IMR-90 (cell line): ENCODE measurements at regions not wholly inside any gene's neighbourhood (a gene's known extent, or its start where the extent isn't known, plus 50 kb on each side); places are given as distances from the start of the nearest gene placed in this dataset.

ENCODE experiments used
- ATAC-seq: fragments of 200-7000 bp; cut with Tn5 transposase; 2 replicates; pipeline ENCODE4 v1.9.1; 2020; ENCODE audit warnings: low read depth, mild to moderate bottlenecking, moderate library complexity
- BruUV-seq: library from RNA; stranded (reverse); fragments of 400-500 nt; replicated peaks from 2 replicates; lab custom pipeline; 2021; lab: Mats Ljungman, UMichigan
- CTCF ChIA-PET: fragments of 300-600 bp; formaldehyde crosslinking; extraction: SDS; loops from one replicate; lab custom pipeline; 2021; ENCODE audit warnings: antibody characterized with exemption; lab: Yijun Ruan, JAX
- POLR2A ChIA-PET: fragments of 300-600 bp; sonication (Branson Sonifier 250); formaldehyde crosslinking; loops from one replicate; lab custom pipeline; 2022; ENCODE audit warnings: antibody characterized with exemption; ENCODE audit not compliant: unreplicated experiment; lab: Charles Lee
- DNase-seq: peaks from one replicate; pipeline ENCODE4 v3.0.0; 2013
- H2AFZ ChIP-seq: replicated peaks from 2 replicates; pipeline ENCODE3; 2013; ENCODE audit warnings: low read length, mild to moderate bottlenecking; ENCODE audit not compliant: poor library complexity
- H2AK5ac ChIP-seq: 2 replicates; pipeline ENCODE4 v1.6.1; 2013; ENCODE audit warnings: low read depth, low read length, inconsistent platforms
- H2AK9ac ChIP-seq: replicated peaks from 2 replicates; pipeline ENCODE3; 2013; ENCODE audit warnings: mild to moderate bottlenecking, low read depth, low read length, moderate library complexity; ENCODE audit not compliant: poor library complexity
- H2BK120ac ChIP-seq: 2 replicates; pipeline ENCODE4 v1.6.1; 2013; ENCODE audit warnings: low read depth, low read length, inconsistent platforms
- H2BK15ac ChIP-seq: 3 replicates; pipeline ENCODE4 v1.6.1; 2013; ENCODE audit warnings: low read depth, low read length, inconsistent platforms
- H2BK20ac ChIP-seq: 2 replicates; pipeline ENCODE4 v1.6.1; 2013; ENCODE audit warnings: low read depth, mild to moderate bottlenecking, inconsistent platforms, low read length, moderate library complexity
- H2BK5ac ChIP-seq: 2 replicates; pipeline ENCODE4 v1.6.1; 2013; ENCODE audit warnings: mild to moderate bottlenecking, low read depth, low read length, inconsistent platforms; ENCODE audit not compliant: poor library complexity, severe bottlenecking
- H3K14ac ChIP-seq: replicated peaks from 2 replicates; pipeline ENCODE4 v1.6.1; 2013; ENCODE audit warnings: low read depth, low read length, inconsistent platforms
- H3K18ac ChIP-seq: 2 replicates; pipeline ENCODE4 v1.6.1; 2013; ENCODE audit warnings: low read depth, low read length, control low read depth
- H3K23ac ChIP-seq: 2 replicates; pipeline ENCODE4 v1.6.1; 2013; ENCODE audit warnings: low read depth, low read length, inconsistent platforms
- H3K27ac ChIP-seq: 2 replicates; pipeline ENCODE4 v1.5.1; 2013; ENCODE audit warnings: mild to moderate bottlenecking, control low read depth, low read length; ENCODE audit not compliant: insufficient read depth
- H3K27me3 ChIP-seq: 2 replicates; pipeline ENCODE4 v1.6.1; 2013; ENCODE audit warnings: low read length; ENCODE audit not compliant: control insufficient read depth, insufficient read depth
- H3K36me3 ChIP-seq: 2 replicates; pipeline ENCODE4 v1.6.1; 2013; ENCODE audit warnings: low read length, mixed read lengths; ENCODE audit not compliant: control insufficient read depth, insufficient read depth
- H3K4ac ChIP-seq: 2 replicates; pipeline ENCODE4 v1.6.1; 2013; ENCODE audit warnings: low read depth, low read length, inconsistent platforms
- H3K4me1 ChIP-seq: 2 replicates; pipeline ENCODE4 v1.6.1; 2013; ENCODE audit warnings: low read length, mixed read lengths; ENCODE audit not compliant: control insufficient read depth, insufficient read depth
- H3K4me2 ChIP-seq: 2 replicates; pipeline ENCODE4 v1.6.1; 2013; ENCODE audit warnings: low read depth, mild to moderate bottlenecking, control low read depth, low read length, moderate library complexity
- H3K4me3 ChIP-seq: 2 replicates; pipeline ENCODE4 v1.5.1; 2013; ENCODE audit warnings: low read depth, mild to moderate bottlenecking, control low read depth, low read length, moderate library complexity; ENCODE audit not compliant: insufficient read depth
- H3K56ac ChIP-seq: 2 replicates; pipeline ENCODE4 v1.6.1; 2013; ENCODE audit warnings: low read length, inconsistent platforms; ENCODE audit not compliant: insufficient read depth; ENCODE audit errors: extremely low read depth
- H3K79me1 ChIP-seq, 2 experiments: 2 replicates each; pipeline ENCODE4 v1.6.1; 2013; ENCODE audit warnings: low read length in 2 of 2, inconsistent platforms in 1 of 2, low read depth in 1 of 2
- H3K9ac ChIP-seq: 2 replicates; pipeline ENCODE4 v1.6.1; 2013; ENCODE audit warnings: low read depth, low read length, control low read depth
- H3K9me1 ChIP-seq: 2 replicates; pipeline ENCODE4 v1.6.1; 2013; ENCODE audit warnings: low read length, inconsistent platforms; ENCODE audit not compliant: insufficient read depth
- H3K9me3 ChIP-seq: 2 replicates; pipeline ENCODE4 v1.6.1; 2013; ENCODE audit warnings: low read length; ENCODE audit not compliant: control insufficient read depth, insufficient read depth
- H4K20me1 ChIP-seq: 2 replicates; pipeline ENCODE4 v1.6.1; 2013; ENCODE audit warnings: low read length, inconsistent platforms; ENCODE audit not compliant: insufficient read depth
- H4K5ac ChIP-seq: 2 replicates; pipeline ENCODE4 v1.6.1; 2013; ENCODE audit warnings: mild to moderate bottlenecking, low read depth, low read length, control low read depth
- H4K8ac ChIP-seq, 2 experiments: 2 replicates each; pipeline ENCODE4 v1.6.1; 2013; ENCODE audit warnings: low read depth in 2 of 2, low read length in 2 of 2, control low read depth in 1 of 2, inconsistent platforms in 1 of 2
- H4K91ac ChIP-seq: 2 replicates; pipeline ENCODE4 v1.6.1; 2013; ENCODE audit warnings: low read depth, low read length, inconsistent platforms; ENCODE audit not compliant: insufficient read depth
- CHD1 ChIP-seq: IDR thresholded peaks from 2 replicates; pipeline ENCODE4 v1.6.1; 2012; ENCODE audit warnings: low read depth, low read length, improper control_type of control experiment
- CTCF ChIP-seq: conservative IDR thresholded peaks from 2 replicates; pipeline ENCODE4 v1.5.1; 2012; ENCODE audit warnings: mild to moderate bottlenecking, low read depth, low read length, improper control_type of control experiment
- ELK1 ChIP-seq: fragments of 150-350 bp; IDR thresholded peaks from 2 replicates; pipeline ENCODE4 v1.6.1; 2016; ENCODE audit warnings: low read depth, mild to moderate bottlenecking, low read length, moderate library complexity, borderline replicate concordance
- MAFK ChIP-seq: IDR thresholded peaks from 2 replicates; pipeline ENCODE4 v1.6.1; 2012; ENCODE audit warnings: low read depth, low read length, improper control_type of control experiment
- MAZ ChIP-seq: IDR thresholded peaks from 2 replicates; pipeline ENCODE4 v1.6.1; 2012; ENCODE audit warnings: low read depth, mild to moderate bottlenecking, low read length, improper control_type of control experiment, moderate library complexity, borderline replicate concordance
- POLR2A ChIP-seq: IDR thresholded peaks from 2 replicates; pipeline ENCODE4 v1.6.1; 2012; ENCODE audit warnings: mild to moderate bottlenecking, low read depth, low read length
- RAD21 ChIP-seq: IDR thresholded peaks from 2 replicates; pipeline ENCODE4 v1.6.1; 2012; ENCODE audit warnings: low read length, improper control_type of control experiment
- RFX5 ChIP-seq: IDR thresholded peaks from 2 replicates; pipeline ENCODE4 v1.8.0; 2012; ENCODE audit warnings: low read depth, mild to moderate bottlenecking, low read length, moderate library complexity
- SMC3 ChIP-seq: fragments of 150-350 bp; IDR thresholded peaks from 2 replicates; pipeline ENCODE4 v1.6.1; 2016; ENCODE audit warnings: low read depth, mild to moderate bottlenecking, antibody characterized with exemption, low read length, moderate library complexity
- USF2 ChIP-seq: fragments of 150-350 bp; IDR thresholded peaks from 2 replicates; pipeline ENCODE4 v1.6.1; 2017; ENCODE audit warnings: mild to moderate bottlenecking, antibody characterized with exemption, low read length, low read depth
- WGBS, 2 experiments: methylation state at CpG; one replicate each; pipeline versions ENCODE4 v1.1.5 to v1.1.7; 2013; ENCODE audit warnings: missing lambda C conversion rate in 2 of 2; ENCODE audit not compliant: insufficient read length in 1 of 2; ENCODE audit errors: extremely low coverage in 2 of 2; 5-methylcytosine and 5-hydroxymethylcytosine counted together
- dilution Hi-C: fragments of 300-500 bp; cut with HindIII; formaldehyde crosslinking; loops from one replicate; pipeline ENCODE4 v1.14.3; 2018; ENCODE audit warnings: low sequenced_read_pairs; ENCODE audit not compliant: unreplicated experiment
- in situ Hi-C: fragments of 300-500 bp; cut with MboI; formaldehyde crosslinking; loops from 3 replicates; pipeline ENCODE4 v1.14.3; 2019; ENCODE audit warnings: low sequenced_read_pairs, inconsistent platforms, mixed read lengths
- intact Hi-C: fragments of 100-400 bp; cut with micrococcal nuclease; formaldehyde crosslinking; loops from 2 replicates; pipeline ENCODE4 v1.10.0; 2022

GRCh38 chr7:85469446-85470010 is 282.7 kb upstream of the SEMA3D start:
- BruUV-seq = no TSS peak
- H2BK20ac ChIP-seq = no peak overlapping the region
- no peak overlapping the region for H4K91ac ChIP-seq
- H4K8ac ChIP-seq = no peak overlapping the region
- no peak overlapping the region for H3K56ac ChIP-seq
- H3K79me1 ChIP-seq = no peaks in the 10 kb centered on the region
- H3K27me3 ChIP-seq = no peaks in the 10 kb centered on the region
- H4K5ac ChIP-seq = no peak overlapping the region
- H3K4ac ChIP-seq = no peak overlapping the region
- no peak for ATAC-seq
- ChIA-PET POLR2A (no interaction called here), CTCF (no interaction called here)
- no peak overlapping the region for H2BK15ac ChIP-seq
- no CpG with 5 or more reads among the region's 1 CpG for WGBS, 2 experiments
- H2BK120ac ChIP-seq = no peak overlapping the region
- no peak overlapping the region for H2BK5ac ChIP-seq
- no peaks in the 10 kb centered on the region for H4K20me1 ChIP-seq
- 0 out of 2 replicates have a peak, but pooled peaks cover 4% of the 10 kb centered on the region for H3K9me1 ChIP-seq
- no peaks in the 10 kb centered on the region for H3K9me3 ChIP-seq
- H3K14ac ChIP-seq = no peak overlapping the region
- H2AK9ac ChIP-seq = no peak overlapping the region
- intact Hi-C loops (loop anchor here (5.0 to 10.0 kb wide), 3 partner anchors 283 to 1545 kb away; no protein-coding TSS in a partner anchor), dilution Hi-C loops (no loop called here), in situ Hi-C loops (loop anchor here (10.0 kb wide), 2 partner anchors 285 to 415 kb away; partner anchors contain the start of gene SEMA3D)
- peak; percentile 20 for DNase-seq
- H3K4me3 ChIP-seq = no peak overlapping the region
- H3K18ac ChIP-seq = peak overlapping the region; percentile 68; the same call in 1 of the 2 replicates
- H3K9ac ChIP-seq = no peak overlapping the region
- TF ChIP-seq ELK1 (no peak), SMC3 (no peak), RFX5 (no peak), MAFK (no peak), USF2 (no peak), RAD21 (no peak), CHD1 (no peak), POLR2A (no peak), MAZ (no peak), CTCF (no peak)
- H3K23ac ChIP-seq = no peak overlapping the region
- H2AFZ ChIP-seq = no peak overlapping the region
- no peaks in the 10 kb centered on the region for H3K4me1 ChIP-seq
- no peaks in the 10 kb centered on the region for H3K36me3 ChIP-seq
- H3K4me2 ChIP-seq = no peak overlapping the region
- H3K27ac ChIP-seq = no peak overlapping the region
- no peak overlapping the region for H2AK5ac ChIP-seq
